ENCODE measurements at regions not wholly inside any gene's neighbourhood (a gene's known extent, or its start where the extent isn't known, plus 50 kb on each side); places are given as distances from the start of the nearest gene placed in this dataset.

- TF ChIP-seq POLR2A (IDR thresholded peaks at IDR 0.05; ENCODE audit: low read depth, low read length) (no peak), POLR2AphosphoS5 (IDR thresholded peaks at IDR 0.05; ENCODE audit: low read depth, low read length) (no peak)
These were observed 790.8 kb upstream of the KCND2 start for GRCh38 chr7:119482209-119482608.

Data from GM12892 (cell line).